ENCODE measurements at regions not wholly inside any gene's neighbourhood (a gene's known extent, or its start where the extent isn't known, plus 50 kb on each side); places are given as distances from the start of the nearest gene placed in this dataset.
"Not testable (repeated sequence)": the region's sequence is repeated elsewhere in the genome, so short reads cannot be mapped to it uniquely, and the experiment has no call there.

GRCh38 chr11:101792814-101793213 lies 122.0 kb upstream of the CEP126 start:
- no peak for TF ChIP-seq POLR2A (IDR thresholded peaks at IDR 0.05)
- no peak for TF ChIP-seq CTCF (IDR thresholded peaks at IDR 0.05)
- TF ChIP-seq POLR2AphosphoS5 (IDR thresholded peaks at IDR 0.05), result no peak
- WGBS, result 84% methylated on average over 2 of the region's 2 CpGs
- no peaks in the 10 kb centered on the region for H3K27me3 ChIP-seq (replicated peaks; ENCODE audit: insufficient read depth)
- H3K9me3 ChIP-seq, result no peaks in the 10 kb centered on the region
- intact Hi-C loops (cut with DNase I), result no loop called here
- no peaks in the 10 kb centered on the region for H3K4me1 ChIP-seq (replicated peaks)
- no peak overlapping the region for H3K27ac ChIP-seq
- DNase-seq (ENCODE audit: low spot score), result no peak
- H3K4me3 ChIP-seq, result no peak overlapping the region
- no peaks in the 10 kb centered on the region for H3K36me3 ChIP-seq

GRCh38 chr11:101786916-101787315 lies 127.9 kb upstream of the CEP126 start:
- Histone ChIP-seq H3K36me3 (no peaks in the 10 kb centered on the region), H3K27ac (no peak overlapping the region), H3K27me3 (replicated peaks; ENCODE audit: insufficient read depth) (no peaks in the 10 kb centered on the region), H3K4me1 (replicated peaks) (no peaks in the 10 kb centered on the region), H3K9me3 (no peaks in the 10 kb centered on the region), H3K4me3 (no peak overlapping the region)
- intact Hi-C loops (cut with DNase I), result no loop called here
- no peak for TF ChIP-seq POLR2AphosphoS5 (IDR thresholded peaks at IDR 0.05)
- TF ChIP-seq CTCF (IDR thresholded peaks at IDR 0.05), result no peak
- TF ChIP-seq POLR2A (IDR thresholded peaks at IDR 0.05), result no peak
- 78% methylated on average over 1 of the region's 1 CpG for WGBS
- no peak for DNase-seq (ENCODE audit: low spot score)

- Histone ChIP-seq H3K27ac (no peak overlapping the region), H3K9me3 (no peaks in the 10 kb centered on the region), H3K4me3 (no peak overlapping the region), H3K36me3 (no peaks in the 10 kb centered on the region), H3K4me1 (replicated peaks) (no peaks in the 10 kb centered on the region), H3K27me3 (replicated peaks; ENCODE audit: insufficient read depth) (no peaks in the 10 kb centered on the region)
- DNase-seq (ENCODE audit: low spot score), result no peak
- no peak for TF ChIP-seq POLR2A (IDR thresholded peaks at IDR 0.05)
- no peak for TF ChIP-seq POLR2AphosphoS5 (IDR thresholded peaks at IDR 0.05)
- intact Hi-C loops (cut with DNase I), result no loop called here
These were observed 128.4 kb upstream of the CEP126 start for GRCh38 chr11:101786421-101786820.

- H3K4me3 ChIP-seq; H3K27me3 ChIP-seq (replicated peaks; ENCODE audit: insufficient read depth); H3K4me1 ChIP-seq (replicated peaks); H3K27ac ChIP-seq; intact Hi-C loops (cut with DNase I); H3K36me3 ChIP-seq; DNase-seq (ENCODE audit: low spot score); H3K9me3 ChIP-seq: not testable (repeated sequence)
- 83% methylated on average over 1 of the region's 1 CpG for WGBS
These were observed 135.6 kb upstream of the CEP126 start for GRCh38 chr11:101779167-101779566.

GRCh38 chr11:101777476-101777875 lies 137.3 kb upstream of the CEP126 start:
- Histone ChIP-seq H3K4me1 (replicated peaks) (no peaks in the 10 kb centered on the region), H3K36me3 (no peaks in the 10 kb centered on the region), H3K4me3 (no peak overlapping the region), H3K9me3 (no peaks in the 10 kb centered on the region), H3K27ac (no peak overlapping the region), H3K27me3 (replicated peaks; ENCODE audit: insufficient read depth) (no peaks in the 10 kb centered on the region)
- intact Hi-C loops (cut with DNase I), result no loop called here
- no peak for DNase-seq (ENCODE audit: low spot score)
- 33% methylated on average over 1 of the region's 1 CpG for WGBS
- TF ChIP-seq POLR2AphosphoS5 (IDR thresholded peaks at IDR 0.05) (no peak), CTCF (IDR thresholded peaks at IDR 0.05) (no peak), POLR2A (IDR thresholded peaks at IDR 0.05) (no peak)

GRCh38 chr11:101775033-101775432 lies 139.8 kb upstream of the CEP126 start:
- Histone ChIP-seq H3K27ac (no peak overlapping the region), H3K4me3 (no peak overlapping the region), H3K4me1 (replicated peaks) (no peaks in the 10 kb centered on the region), H3K9me3 (no peaks in the 10 kb centered on the region), H3K36me3 (no peaks in the 10 kb centered on the region), H3K27me3 (replicated peaks; ENCODE audit: insufficient read depth) (no peaks in the 10 kb centered on the region)
- 38% methylated on average over 6 of the region's 6 CpGs for WGBS
- DNase-seq (ENCODE audit: low spot score), result no peak
- intact Hi-C loops (cut with DNase I), result no loop called here
- no peak for TF ChIP-seq POLR2AphosphoS5 (IDR thresholded peaks at IDR 0.05)
- TF ChIP-seq POLR2A (IDR thresholded peaks at IDR 0.05), result no peak

Data from prostate gland (tissue), 2 donors.